NCI-H2227 treated with DMSO at 0.1 percent for 48 hours (cell line): ENCODE measurements at regions not wholly inside any gene's neighbourhood (a gene's known extent, or its start where the extent isn't known, plus 50 kb on each side); places are given as distances from the start of the nearest gene placed in this dataset.
"Not testable (repeated sequence)": the region's sequence is repeated elsewhere in the genome, so short reads cannot be mapped to it uniquely, and the experiment has no call there.

Experiments
- DNase-seq: peaks from one replicate; lab custom pipeline; 2025; lab: John Stamatoyannopoulos, UW

DNA sequence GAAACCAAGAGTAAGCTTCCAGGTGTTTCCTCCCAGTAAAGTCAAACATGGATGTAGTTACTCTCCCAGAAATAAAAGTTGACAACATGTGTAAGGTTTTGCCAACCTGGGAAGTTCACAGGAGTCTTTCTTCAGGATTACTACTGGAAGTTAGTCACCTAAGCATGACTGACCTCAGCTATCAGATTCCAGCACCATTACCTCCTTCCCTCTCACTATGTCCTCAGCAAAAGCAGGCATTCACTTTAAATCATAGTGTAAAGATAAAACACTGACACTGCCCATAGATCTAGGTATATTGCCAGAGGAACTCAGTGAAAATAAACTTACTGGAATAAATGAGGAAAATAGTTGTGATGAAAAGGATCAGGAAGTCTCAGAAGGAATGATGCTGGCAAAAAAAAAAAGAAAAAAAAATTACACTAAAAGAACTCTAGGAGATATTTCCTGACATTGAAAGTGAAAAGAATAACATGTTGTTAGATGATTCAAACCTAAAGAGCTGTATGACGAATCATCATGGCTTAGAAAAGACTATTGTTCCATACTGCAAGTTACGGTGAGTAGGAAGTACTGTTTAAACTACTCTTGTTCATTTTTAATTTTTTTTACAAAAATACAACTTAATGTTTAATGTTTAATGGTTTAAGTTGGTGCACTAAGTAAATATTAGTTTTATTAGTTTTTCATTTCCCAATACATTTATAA lies 484.5 kb upstream of the ZNF804A start:
- no peak for DNase-seq

DNA sequence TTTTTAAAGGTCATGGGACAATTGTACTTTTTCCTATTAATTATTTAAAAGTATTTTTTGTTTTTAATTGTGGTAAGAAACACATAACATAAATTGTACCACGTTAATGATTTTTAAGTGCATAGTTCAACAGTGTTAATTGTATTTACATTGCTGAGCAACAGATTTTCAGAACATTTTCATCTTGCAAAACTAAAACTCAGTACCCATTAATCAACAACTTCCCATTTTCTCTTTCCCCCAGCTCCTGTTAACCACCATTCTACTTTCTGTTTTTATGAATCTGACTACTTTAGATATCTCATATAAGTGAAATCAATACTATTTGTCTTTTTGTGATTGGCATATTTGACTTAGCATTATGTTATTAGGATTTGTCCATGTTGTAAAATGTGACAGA lies 483.9 kb upstream of the ZNF804A start:
- DNase-seq, result no peak

DNA sequence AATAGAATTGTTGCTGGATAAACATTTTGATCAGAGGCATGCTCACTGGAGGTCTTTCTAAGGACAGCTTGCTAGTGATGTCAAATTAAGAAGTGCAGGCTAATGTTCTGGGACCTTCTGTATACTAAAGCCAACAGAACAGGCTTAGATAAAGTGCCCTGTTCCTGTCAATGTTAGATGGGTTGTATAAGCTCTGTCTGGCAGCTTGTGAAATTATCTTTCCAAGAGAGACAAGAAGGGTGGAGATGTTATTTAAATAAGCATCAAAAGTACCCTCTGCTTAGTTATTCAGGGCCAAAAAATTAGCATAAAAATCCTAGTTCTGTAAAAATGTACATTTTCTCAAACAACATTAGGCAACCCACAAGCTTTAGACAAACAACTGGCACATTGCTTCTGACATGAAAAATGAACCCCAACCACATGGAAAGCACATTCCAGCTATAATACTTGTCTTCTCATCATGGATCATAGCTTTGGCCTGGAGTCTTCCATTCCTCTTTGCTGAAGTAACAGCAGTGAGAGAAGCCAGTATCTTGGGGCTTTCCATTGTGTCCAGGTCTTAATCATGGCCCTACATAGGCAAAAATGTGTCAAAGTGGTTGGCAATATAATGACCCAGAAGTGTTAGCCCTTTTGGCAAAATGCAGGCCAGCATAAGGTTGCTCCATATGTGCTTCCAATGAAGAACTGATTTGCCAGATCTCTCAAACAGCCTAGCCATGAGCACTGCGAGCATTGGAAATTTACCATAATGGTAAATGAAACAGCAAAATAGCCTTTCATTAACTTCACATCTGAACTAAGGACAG lies 478.1 kb upstream of the ZNF804A start:
- DNase-seq, result no peak

DNA sequence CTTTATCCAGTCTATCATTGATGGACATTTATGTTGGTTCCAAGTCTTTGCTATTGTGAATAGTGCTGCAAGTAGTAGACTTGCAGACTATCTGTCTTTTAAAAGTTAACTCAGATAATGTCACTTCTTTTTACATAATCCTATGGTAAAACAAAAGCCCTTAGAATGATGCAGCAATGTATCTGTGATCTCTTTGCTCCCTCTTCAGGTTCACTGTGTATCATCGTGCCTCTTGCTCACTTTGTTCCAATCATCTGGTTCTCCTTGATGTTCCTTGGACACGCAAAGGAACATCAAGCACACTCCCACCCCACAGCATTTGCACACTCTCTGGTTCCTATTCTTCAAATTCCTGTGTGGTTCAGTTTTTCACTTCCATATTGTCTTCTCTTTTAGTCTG lies 472.5 kb upstream of the ZNF804A start:
- DNase-seq, result no peak

DNA sequence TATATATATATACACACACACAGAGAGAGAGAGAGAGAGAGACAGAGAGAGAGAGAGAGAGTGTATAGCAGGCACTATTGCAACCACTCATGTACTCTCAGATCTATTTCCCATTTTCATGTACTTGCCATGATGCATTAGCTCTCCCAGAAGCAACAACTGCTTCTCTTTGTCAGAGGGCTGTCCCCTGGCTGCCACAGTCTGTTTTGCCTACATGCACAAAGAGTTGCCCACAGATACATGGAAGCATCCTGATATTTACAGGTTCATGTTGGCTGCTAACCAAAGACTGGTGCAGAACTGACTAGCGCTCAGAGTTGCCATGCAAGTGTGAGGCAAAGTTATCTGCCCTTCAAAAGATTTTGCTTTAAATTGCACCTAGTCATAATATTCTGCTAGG lies 469.3 kb upstream of the ZNF804A start:
- no peak for DNase-seq

DNA sequence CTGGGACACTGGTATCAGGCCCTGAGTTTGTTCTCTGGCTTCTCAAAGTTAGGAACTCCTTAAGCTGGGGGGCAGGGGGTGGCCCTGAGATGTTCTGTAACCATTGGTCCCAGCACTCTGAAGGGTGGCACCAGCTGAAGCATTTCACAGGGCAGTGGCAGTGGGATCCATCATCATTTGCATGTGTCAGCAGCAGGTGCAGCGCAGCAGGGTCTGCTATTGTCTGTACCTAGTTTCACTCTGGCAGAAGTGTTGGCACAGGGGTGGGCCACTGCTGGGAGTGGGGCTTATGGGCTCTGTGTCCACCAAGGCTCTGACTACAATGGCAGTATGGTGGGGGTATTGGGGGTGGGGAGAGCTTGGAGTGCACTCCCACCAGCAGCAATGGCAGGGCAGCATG lies 460.4 kb upstream of the ZNF804A start:
- DNase-seq, result no peak

DNA sequence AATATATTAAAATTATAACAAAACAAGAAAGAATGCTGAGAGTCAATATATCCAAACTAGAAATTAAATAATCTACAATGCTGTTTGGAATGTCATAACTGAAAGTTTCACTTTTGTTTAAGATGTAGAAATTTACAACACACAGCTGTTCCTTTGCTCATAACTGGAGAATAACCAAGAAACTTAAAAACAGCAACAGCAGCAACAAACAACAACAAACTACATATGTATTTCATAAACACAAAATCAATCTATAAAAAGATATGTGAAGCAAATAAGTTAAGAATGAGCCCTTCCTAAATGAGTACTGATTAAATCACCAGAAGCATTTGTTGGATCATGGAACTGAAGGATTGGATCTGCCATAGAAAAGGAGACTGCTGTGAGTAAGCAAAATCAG lies 456.5 kb upstream of the ZNF804A start:
- DNase-seq, result no peak

DNA sequence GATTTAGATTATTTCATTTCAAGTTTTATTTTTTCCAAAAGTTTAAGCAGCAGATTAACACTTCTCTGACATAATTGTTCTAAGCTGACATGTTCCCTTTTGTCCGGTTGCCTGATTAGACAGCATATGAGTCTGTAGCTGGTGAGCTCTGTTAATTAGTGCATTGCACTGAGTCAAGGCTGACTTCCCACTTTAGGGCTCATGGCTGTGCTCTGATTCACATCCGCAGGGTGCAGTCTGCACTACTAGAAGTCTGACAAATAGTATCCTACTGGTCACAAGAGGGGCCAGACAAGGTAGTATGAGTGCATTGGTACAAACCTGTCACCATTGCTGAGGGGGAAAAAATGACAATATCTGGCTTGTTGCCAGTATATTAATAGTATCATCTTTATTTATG lies 443.9 kb upstream of the ZNF804A start:
- DNase-seq, result no peak

DNA sequence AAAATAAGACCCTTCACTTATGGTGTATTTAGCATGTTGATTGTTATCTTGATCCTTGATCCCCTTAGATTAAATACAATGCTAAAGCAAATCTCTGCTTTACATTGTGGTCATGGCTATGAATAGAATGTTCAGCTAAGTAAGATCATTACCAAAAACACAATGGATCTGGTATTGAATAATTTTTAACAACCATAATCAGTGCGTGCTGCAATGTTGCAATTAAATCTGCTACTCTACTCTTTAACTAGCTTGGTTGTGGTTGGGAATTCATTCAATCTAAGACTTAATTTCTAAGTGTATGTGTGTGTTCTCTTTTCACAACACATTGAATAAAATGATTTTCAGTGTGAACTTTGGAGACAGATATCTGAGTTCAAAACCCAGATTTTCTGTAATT lies 442.5 kb upstream of the ZNF804A start:
- no peak for DNase-seq

DNA sequence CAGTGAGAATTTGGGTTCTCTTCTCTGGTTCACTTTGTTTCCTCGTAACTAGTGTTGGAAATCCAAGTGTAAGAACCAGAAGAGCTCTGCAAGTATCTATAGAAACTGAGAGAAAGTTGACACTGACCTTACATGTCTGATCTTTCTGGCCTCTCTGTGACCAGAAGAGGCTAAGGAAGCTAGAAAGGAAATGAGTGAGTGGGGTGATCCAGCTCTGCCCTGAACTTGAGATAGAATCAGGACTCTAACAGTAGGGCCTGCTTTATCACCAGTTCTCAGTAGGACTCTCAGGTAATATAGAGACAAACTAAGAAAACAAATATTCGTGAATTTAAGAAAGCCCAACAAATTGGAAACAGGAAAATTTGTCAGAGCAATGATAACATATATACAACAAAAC lies 441.2 kb upstream of the ZNF804A start:
- no peak for DNase-seq

DNA sequence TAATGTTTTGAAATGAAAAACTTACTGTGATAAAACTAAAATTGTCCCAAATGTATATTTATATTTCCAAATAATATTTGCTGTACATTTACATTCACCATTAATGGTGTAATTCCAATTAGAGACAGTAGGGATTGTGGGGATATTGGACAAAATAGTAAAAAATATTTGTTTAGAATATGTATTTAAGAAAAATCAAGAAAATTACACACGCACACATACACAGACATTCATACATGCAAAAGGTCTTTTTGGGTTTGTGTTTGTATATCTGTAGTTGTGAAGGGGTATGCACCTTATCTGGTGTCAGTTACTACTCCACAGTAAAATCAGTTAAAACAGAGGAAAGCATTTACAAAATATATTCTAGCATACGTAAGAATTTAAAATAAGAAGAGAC lies 435.9 kb upstream of the ZNF804A start:
- DNase-seq, result no peak

DNA sequence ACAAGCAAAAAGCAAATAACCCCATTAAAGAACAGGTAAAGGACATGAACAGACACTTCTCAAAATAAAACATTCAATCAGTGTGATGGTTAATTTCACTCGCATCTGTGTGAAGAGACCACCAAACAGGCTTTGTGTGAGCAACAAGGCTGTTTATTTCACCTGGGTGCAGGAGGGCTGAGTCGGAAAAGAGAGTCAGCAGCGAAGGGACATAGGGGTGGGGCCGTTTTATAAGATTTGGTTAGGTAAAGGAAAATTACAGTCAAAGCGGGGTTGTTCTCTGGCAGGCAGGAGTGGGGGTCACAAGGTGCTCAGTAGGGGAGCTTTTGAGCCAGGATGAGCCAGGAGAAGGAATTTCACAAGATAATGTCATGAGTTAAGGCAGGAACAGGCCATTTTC lies 429.5 kb upstream of the ZNF804A start:
- not testable (repeated sequence) for DNase-seq

DNA sequence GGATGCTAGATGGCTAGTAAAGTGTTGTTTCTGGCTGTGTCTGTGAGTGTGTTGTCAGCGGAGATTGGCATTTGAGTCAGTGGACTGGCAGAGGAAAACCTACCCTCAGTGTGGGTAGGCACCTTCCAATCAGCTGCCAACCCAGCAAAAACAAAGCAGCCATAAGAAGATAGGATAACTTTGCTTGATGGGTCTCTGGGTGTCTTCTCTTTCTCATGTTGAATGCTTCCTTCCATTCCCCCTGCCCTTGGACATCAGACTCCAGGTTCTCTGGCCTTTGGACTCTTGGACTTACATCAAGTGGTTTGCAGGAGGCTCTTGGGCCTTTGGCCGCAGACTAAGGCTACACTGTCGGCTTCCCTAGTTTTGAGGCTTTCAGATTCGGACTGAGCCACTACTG lies 429.0 kb upstream of the ZNF804A start:
- no peak for DNase-seq

DNA sequence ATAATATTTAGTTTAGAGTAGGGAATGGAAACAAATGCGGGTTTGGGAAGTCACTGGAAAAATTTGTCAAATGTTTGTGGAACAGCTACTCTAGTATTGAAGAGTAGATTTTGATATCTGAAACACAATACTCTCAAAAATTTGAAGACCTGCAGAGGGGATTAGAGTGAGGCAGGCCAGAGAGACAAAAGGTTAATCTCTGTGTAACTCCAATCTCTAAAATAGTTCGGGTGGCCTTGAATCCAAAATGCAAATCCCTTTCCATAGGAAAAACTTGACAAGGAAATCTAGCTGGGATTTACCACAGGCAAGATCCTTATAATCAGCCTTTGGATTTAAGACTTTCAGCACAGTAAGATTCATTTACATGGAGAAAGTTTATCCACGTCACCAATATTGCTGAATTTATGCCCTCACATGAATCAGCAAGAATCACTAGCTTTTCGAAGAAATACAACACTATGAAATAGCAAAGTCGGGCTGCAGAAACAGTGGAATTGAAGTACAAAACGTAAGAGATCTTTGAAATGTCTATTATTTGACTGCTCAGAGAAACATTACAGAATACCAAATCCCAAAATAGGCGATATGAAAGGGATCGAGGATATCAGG lies 423.7 kb upstream of the ZNF804A start:
- DNase-seq, result no peak

DNA sequence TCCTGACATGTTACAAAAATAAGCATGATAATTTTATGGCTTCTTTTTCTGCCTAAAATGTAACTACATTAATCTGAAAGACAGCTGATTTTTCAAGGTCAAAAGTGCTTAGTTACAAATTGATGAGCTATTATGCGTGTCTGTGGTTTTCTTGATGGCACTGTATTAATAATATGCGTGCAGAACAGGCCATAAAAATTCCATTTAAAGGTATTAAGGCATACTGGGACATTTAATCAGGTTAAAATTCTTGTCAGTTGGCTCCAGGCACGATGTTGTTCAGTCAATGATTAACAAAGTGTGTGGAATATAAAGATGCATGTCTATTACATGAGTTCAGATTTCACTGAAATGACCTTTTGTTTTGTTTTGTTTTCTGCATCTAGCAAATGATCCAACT lies 420.1 kb upstream of the ZNF804A start:
- no peak for DNase-seq

DNA sequence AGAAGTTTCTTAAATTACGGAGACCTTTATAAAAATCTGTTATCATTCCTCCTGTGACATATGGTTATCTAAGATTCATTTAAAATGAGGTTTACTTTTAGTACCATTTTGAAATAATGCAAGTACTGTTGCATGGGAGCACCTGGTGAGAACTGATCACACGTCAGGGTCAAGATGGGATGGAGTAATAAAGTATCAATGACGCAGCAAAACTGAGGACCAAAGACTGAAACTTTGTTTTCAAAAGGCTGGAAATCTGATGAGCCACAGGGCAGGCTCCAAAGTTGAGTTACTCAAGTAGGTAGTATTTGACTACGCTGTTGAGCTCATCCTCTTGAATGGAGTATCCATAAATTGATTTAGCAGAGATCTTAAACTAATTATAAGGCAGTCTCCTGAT lies 411.9 kb upstream of the ZNF804A start:
- DNase-seq, result no peak

DNA sequence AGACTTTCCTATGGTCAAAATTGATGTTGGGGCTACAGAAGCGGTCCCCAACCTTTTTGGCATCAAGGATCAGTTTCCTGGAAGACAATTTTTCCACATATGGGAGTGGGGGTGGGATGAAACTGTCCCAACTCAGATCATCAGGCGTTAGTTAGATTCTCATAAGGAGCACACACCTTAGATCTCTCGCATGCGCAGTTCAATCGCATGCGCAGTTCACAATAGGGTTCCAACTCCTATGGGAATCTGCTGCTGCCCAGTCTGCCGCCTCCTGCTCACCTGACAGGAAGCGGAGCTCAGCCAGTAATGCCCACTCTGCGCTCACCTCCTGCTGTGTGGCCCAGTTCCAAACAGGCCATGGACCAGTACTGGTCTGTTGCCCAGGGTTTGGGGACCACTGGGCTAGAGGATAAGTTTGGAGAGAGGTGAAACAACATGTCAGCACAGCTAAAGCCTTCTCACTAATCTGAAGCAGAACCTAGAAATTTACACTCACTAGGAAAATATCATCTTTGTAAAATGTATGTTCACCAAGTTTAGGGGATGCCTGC lies 410.8 kb upstream of the ZNF804A start:
- no peak for DNase-seq

DNA sequence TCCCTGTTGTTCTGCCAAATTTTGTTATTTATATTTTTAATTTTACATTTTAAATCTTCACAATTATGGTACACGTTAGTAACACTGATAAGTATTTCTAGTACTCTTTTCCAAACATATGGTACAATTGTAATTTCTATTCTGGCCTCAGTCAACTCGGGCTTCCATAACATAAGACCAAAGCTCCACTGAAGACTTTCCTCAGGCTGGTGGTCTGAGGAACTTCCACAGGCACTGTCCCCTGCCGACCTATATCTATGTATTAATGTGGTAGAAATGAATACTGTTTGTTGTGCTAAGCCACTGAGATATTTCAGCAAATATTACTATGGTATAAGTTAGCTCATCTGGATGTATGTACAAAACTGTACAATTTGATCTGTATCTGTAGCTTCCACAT lies 407.6 kb upstream of the ZNF804A start:
- DNase-seq, result no peak

DNA sequence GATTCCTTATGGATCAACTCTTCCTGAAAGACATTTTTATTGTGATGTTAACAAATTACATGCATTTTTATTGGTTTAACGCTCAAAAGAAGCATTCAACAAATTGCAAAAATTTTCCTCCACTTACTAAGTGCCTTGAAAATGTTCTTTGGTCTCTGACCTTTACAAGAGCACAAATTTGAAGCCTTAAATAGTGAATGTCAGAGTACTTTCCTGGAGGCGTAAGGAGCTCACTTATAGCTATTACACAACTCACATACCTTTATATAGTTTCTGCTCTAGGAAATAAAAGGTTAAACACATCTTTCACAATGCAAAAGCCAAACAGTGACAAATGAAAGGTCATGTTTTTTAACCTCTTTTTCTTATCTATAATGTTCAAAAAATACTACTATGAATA lies 405.7 kb upstream of the ZNF804A start:
- DNase-seq, result no peak

DNA sequence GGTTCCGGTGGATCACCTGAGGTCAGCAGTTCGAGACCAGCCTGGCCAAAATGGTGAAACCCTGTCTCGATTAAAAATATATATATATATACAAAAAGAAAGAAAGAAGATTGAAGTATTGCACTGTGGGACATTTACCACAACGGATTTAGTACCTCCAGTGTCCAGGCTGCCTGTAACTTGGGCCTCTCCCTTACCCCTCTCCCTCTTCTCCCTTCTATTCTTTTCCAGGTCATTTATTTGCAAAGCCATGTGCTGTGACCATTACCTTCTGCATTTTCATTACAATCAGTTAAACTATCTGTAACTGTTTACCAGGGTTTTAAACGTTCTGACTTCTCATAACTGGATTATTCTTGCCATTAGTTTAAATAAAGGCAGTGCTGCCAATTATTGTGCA lies 400.9 kb upstream of the ZNF804A start:
- no peak for DNase-seq

DNA sequence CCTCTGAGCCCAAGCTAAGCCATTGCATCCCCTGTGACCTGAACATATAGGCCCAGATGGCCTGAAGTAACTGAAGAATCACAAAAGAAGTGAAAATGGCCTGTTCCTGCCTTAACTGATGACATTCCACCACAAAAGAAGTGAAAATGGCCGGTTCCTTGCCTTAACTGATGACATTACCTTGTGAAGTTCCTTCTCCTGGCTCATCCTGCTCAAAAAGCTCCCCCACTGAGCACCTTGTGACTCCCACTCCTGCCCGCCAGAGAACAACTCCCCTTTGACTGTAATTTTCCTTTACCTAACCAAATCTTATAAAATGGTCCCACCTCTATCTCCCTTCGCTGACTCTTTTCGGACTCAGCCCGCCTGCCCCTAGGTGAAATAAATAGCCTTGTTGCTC lies 399.5 kb upstream of the ZNF804A start:
- not testable (repeated sequence) for DNase-seq

DNA sequence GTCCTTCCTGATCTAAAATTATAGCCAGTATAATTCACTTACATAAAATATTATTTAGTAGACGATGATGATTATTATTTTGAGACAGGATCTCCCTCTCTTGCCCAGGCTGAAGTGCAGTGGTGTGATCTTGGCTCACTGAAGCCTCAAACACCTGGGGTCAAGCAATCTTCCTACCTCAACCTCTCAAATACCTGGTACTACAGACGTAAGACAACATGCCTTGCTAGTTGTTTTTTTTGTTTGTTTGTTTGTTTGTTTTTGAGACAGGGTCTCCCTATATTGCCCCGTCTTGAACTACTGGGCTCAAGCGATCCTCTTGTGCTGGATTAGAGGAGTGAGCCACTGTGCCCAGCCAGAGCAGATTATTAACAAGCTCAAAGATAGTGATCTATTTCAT lies 399.1 kb upstream of the ZNF804A start:
- no peak for DNase-seq

DNA sequence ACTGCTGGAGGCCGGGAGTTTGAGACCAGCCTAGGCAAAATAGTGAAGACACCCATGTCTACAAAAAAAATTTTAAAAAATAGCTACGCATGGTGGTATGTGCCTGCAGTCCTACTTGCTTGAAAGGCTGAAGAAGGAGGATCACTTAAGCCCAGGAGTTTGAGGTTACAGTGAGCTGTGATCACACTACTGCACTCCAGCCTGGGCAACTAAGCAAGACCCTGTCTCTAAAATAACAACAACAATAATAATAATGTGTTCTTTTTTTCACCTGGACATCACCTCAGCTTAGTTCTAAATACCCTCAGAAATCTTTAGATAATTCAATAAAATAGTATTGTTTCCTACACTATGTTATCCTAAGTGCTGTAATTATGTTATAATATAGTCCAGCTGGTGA lies 397.1 kb upstream of the ZNF804A start:
- no peak for DNase-seq
